Gastroesophageal sphincter (tissue), 4 donors: ENCODE measurements at regions not wholly inside any gene's neighbourhood (a gene's known extent, or its start where the extent isn't known, plus 50 kb on each side); places are given as distances from the start of the nearest gene placed in this dataset.

Experiments used
- ATAC-seq: fragments of 150-250 bp; one replicate; pipeline ENCODE4 v1.9.1; 2016; ENCODE audit warnings: mild to moderate bottlenecking, moderate library complexity
- H3K27ac ChIP-seq, 4 donors: fragments of 200-600 bp; sonication (generic) in 3 of 4; 1 replicate in 3 of 4; 2 replicates in 1 of 4; pipeline ENCODE4 v1.5.1; 2016 to 2019
- H3K27me3 ChIP-seq: fragments of 200-600 bp; sonication (generic); one replicate; pipeline ENCODE4 v1.5.1; 2019
- H3K36me3 ChIP-seq, 2 donors: fragments of 200-600 bp; sonication (generic); one replicate each; pipeline ENCODE4 v1.5.1; 2019; ENCODE audit warnings: control low read depth in 1 of 2
- H3K4me1 ChIP-seq, 3 donors: fragments of 200-600 bp; sonication (generic); 1 replicate in 2 of 3; 2 replicates in 1 of 3; pipeline ENCODE4 v1.5.1; 2016 to 2019; ENCODE audit warnings: control low read depth in 2 of 3
- H3K4me3 ChIP-seq, 2 donors: fragments of 200-600 bp; sonication (generic); one replicate each; pipeline ENCODE4 v1.5.1; 2019; ENCODE audit warnings: mild to moderate bottlenecking in 1 of 2, moderate library complexity in 1 of 2
- H3K9me3 ChIP-seq, 3 donors: fragments of 200-600 bp; sonication (generic); one replicate each; pipeline ENCODE4 v1.5.1; 2017 to 2019; ENCODE audit warnings: control low read depth in 2 of 3
- EP300 ChIP-seq: sonication (generic); formaldehyde crosslinking; IDR thresholded peaks from one replicate; pipeline ENCODE4 v1.6.1; 2017; ENCODE audit warnings: antibody characterized with exemption, mild to moderate bottlenecking
- POLR2A ChIP-seq, 2 donors: fragments of 450-650 bp; IDR thresholded peaks; one replicate each; pipeline ENCODE4 v1.6.1; 2017; ENCODE audit warnings: antibody characterized with exemption in 2 of 2, mild to moderate bottlenecking in 2 of 2, moderate library complexity in 1 of 2
- POLR2AphosphoS5 ChIP-seq: sonication (generic); formaldehyde crosslinking; IDR thresholded peaks from one replicate; pipeline ENCODE4 v1.6.1; 2017; ENCODE audit warnings: antibody characterized with exemption
- WGBS, 2 donors: methylation state at CpG; one replicate each; pipeline ENCODE4 v1.1.5; 2018; ENCODE audit warnings: low coverage in 1 of 2; 5-methylcytosine and 5-hydroxymethylcytosine counted together
- TF ChIP-seq, protein P1 (sequence below), 4 experiments: fragments of 200-600 bp in 2 of 4; fragments of 450-650 bp in 2 of 4; sonication (generic) in 1 of 4; IDR thresholded peaks; one replicate each; pipeline ENCODE4 v1.5.1; 2017 to 2019; ENCODE audit warnings: antibody characterized with exemption in 4 of 4, mild to moderate bottlenecking in 2 of 4, moderate library complexity in 2 of 4

DNA sequence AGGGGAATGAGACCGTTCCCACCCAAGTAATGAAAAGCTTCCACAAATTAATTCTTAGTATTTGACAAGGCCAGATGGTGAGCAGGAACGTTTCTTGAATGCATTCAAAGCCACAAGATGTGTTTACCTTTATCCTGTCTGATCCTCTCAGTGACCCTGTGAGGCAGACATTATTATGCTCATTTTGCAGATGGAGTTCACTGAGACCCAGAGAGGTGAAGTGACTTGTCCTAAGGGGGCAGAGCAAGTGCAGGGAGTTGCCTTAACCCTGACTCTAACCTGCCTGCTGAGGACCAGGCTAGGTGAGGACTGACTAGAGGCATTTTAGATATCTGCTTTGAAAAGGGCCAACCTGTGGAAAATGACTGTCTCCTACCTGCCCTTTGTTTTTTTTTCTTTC is 156.7 kb downstream of the HAPSTR1 start:
- ATAC-seq, result no peak
- Histone ChIP-seq H3K4me1 (no peaks in the 10 kb centered on the region), H3K4me3 (no peak overlapping the region), H3K9me3 (no peaks in the 10 kb centered on the region), H3K36me3 (no peaks in the 10 kb centered on the region), H3K27me3 (no peaks in the 10 kb centered on the region), H3K27ac (no peak overlapping the region)
- 5 to 19% methylated on average over 2 of the region's 2 CpGs for WGBS, 2 donors
- no peak for TF ChIP-seq POLR2A (IDR thresholded peaks at IDR 0.05)
- TF ChIP-seq POLR2AphosphoS5, result no peak

DNA sequence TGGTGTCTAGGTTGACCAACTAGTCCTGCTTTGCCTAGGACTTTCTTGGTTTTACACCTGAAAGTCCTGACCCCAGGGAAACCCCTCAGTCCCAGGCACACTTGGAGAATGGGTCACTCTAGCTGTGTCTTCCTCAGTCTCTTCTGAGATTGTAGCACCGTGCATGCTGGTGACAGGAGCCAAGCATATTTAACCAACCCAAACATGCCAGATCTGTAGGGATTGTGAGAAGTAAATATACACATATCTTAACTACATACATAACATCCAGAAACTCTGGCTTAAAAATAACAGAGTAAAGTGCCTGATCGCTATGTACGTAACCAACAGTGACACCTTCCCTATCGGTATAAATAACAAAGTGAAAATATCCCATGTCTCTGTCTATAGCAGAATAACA is 158.1 kb downstream of the HAPSTR1 start:
- 86 to 88% methylated on average over 3 of the region's 4 CpGs for WGBS, 2 donors

DNA sequence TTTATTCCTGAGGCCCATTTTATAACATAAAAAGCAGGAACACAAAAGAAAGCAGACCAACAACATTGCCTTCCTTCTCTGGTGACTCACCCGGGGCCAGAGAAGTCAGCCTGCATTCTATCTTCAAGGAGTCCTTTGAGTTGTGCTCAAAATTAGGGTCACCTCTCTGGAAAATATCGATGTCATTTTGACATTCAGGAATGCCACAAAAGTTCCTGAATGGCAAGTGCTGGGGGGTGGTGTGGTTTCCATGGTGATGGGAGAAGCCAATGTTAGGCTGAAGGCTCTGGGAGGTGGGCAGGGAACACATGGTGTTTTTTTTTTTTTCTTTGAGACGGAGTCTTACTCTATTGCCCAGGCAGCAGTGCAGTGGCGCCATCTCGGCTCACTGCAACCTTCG is 159.6 kb downstream of the HAPSTR1 start:
- Histone ChIP-seq H3K9me3 (no peaks in the 10 kb centered on the region), H3K36me3 (no peaks in the 10 kb centered on the region), H3K27me3 (peaks cover 13% of the 10 kb centered on the region), H3K4me1 (no peaks in the 10 kb centered on the region), H3K27ac (no peak overlapping the region), H3K4me3 (no peak overlapping the region)
- no peak for ATAC-seq
- no peak for TF ChIP-seq EP300
- TF ChIP-seq, protein P1, sequence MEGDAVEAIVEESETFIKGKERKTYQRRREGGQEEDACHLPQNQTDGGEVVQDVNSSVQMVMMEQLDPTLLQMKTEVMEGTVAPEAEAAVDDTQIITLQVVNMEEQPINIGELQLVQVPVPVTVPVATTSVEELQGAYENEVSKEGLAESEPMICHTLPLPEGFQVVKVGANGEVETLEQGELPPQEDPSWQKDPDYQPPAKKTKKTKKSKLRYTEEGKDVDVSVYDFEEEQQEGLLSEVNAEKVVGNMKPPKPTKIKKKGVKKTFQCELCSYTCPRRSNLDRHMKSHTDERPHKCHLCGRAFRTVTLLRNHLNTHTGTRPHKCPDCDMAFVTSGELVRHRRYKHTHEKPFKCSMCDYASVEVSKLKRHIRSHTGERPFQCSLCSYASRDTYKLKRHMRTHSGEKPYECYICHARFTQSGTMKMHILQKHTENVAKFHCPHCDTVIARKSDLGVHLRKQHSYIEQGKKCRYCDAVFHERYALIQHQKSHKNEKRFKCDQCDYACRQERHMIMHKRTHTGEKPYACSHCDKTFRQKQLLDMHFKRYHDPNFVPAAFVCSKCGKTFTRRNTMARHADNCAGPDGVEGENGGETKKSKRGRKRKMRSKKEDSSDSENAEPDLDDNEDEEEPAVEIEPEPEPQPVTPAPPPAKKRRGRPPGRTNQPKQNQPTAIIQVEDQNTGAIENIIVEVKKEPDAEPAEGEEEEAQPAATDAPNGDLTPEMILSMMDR (IDR thresholded peaks at IDR 0.05), result no peak
- no peak for TF ChIP-seq POLR2AphosphoS5
- TF ChIP-seq POLR2A (IDR thresholded peaks at IDR 0.05), result no peak
- WGBS, 2 donors, result 80 to 82% methylated on average over 6 of the region's 6 CpGs

More for the DNA sequence above, 158.1 kb downstream of the HAPSTR1 start:
- TF ChIP-seq POLR2AphosphoS5 (no peak), POLR2A (IDR thresholded peaks at IDR 0.05) (no peak), EP300 (no peak)
- TF ChIP-seq, protein P1 (IDR thresholded peaks at IDR 0.05), result no peak
- Histone ChIP-seq H3K4me1 (no peaks in the 10 kb centered on the region), H3K4me3 (no peak overlapping the region), H3K36me3 (no peaks in the 10 kb centered on the region), H3K27me3 (peaks cover 9% of the 10 kb centered on the region), H3K9me3 (no peaks in the 10 kb centered on the region), H3K27ac (no peak overlapping the region)
- ATAC-seq, result no peak

DNA sequence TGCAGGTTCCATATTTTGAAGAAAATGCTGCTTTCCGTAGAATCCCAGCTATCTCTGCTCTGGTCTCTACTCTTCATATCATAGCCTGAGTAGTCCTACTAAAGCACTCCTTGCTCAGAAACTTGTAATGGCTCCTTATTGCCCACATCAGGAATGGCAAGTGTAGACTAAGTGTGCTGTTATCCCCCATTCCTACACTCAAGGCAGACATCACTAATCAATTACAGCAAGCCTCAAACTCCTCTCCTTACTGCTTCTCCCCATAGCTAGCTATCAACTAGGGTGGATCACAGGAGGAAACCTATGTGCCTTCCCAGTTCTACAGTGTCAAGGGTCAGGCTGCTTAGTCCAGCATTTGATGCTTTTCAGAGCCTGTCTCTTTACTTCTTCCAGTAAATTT is 163.4 kb downstream of the HAPSTR1 start:
- Histone ChIP-seq H3K4me3 (no peak overlapping the region), H3K36me3 (no peaks in the 10 kb centered on the region), H3K9me3 (no peaks in the 10 kb centered on the region), H3K27me3 (peaks cover 28% of the 10 kb centered on the region), H3K4me1 (no peaks in the 10 kb centered on the region), H3K27ac (no peak overlapping the region)
- 0 to 94% methylated on average over 1 of the region's 1 CpG for WGBS, 2 donors
- TF ChIP-seq POLR2AphosphoS5 (no peak), POLR2A (IDR thresholded peaks at IDR 0.05) (no peak), EP300 (no peak)
- TF ChIP-seq, protein P1 (IDR thresholded peaks at IDR 0.05), result no peak
- ATAC-seq, result no peak

DNA sequence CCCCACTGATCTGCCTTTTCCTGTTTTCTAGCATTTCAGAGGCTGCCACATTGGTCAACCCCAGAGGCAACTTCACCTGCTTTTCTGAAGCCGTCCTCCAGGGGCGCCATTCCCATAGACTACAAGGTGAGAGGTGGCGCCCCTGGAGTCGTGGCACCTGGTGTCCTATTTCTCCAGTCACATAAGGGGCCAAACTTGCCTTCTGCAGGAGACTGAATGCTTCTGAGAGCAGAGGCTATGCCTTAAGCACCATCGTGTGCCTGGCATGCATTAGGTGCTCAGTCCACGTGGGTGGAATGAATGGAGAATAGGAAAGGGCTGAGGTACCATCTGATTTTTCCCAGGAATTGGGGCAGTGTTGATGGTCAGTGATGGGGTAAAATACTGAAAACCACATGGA is 164.8 kb downstream of the HAPSTR1 start:
- no peak for ATAC-seq
- WGBS, 2 donors, result 33 to 71% methylated on average over 1 of the region's 6 CpGs
- Histone ChIP-seq H3K9me3 (no peaks in the 10 kb centered on the region), H3K36me3 (no peaks in the 10 kb centered on the region), H3K4me1 (no peaks in the 10 kb centered on the region), H3K27ac (no peak overlapping the region), H3K4me3 (no peak overlapping the region), H3K27me3 (peaks cover 28% of the 10 kb centered on the region)
- TF ChIP-seq POLR2A (IDR thresholded peaks at IDR 0.05) (no peak), EP300 (no peak), POLR2AphosphoS5 (no peak)
- TF ChIP-seq, protein P1 (IDR thresholded peaks at IDR 0.05), result peak in 1 of 4 experiments; percentile 19
